ENCODE measurements at regions not wholly inside any gene's neighbourhood (a gene's known extent, or its start where the extent isn't known, plus 50 kb on each side); places are given as distances from the start of the nearest gene placed in this dataset.

GRCh38 chr3:6737630-6738029 lies 123.3 kb upstream of the GRM7 start:
- TF ChIP-seq CTCF (conservative IDR thresholded peaks at IDR 0.05; ENCODE audit: low read length) (no peak), EZH2phosphoT487 (IDR thresholded peaks at IDR 0.05; ENCODE audit: borderline replicate concordance, low read depth, low read length) (no peak)

All from OCI-LY7 (cell line).